Right lobe of liver (tissue), 6 donors: ENCODE measurements at regions not wholly inside any gene's neighbourhood (a gene's known extent, or its start where the extent isn't known, plus 50 kb on each side); places are given as distances from the start of the nearest gene placed in this dataset.
"Not testable (repeated sequence)": the region's sequence is repeated elsewhere in the genome, so short reads cannot be mapped to it uniquely, and the experiment has no call there.

Experiments used
- ATAC-seq, 4 donors: fragments of 200-7000 bp; cut with Tn5 transposase; one replicate each; pipeline ENCODE4 v1.9.1; 2020; ENCODE audit warnings: mild to moderate bottlenecking in 4 of 4, moderate library complexity in 4 of 4
- DNase-seq, 3 donors: peaks; one replicate each; pipeline ENCODE4 v3.0.0-alpha.2; 2020
- H3K27ac ChIP-seq, 3 donors: fragments of 200-600 bp; one replicate each; pipeline ENCODE4 v1.8.0; 2022
- H3K27me3 ChIP-seq, 2 donors: fragments of 200-600 bp; one replicate each; pipeline ENCODE4 v1.8.0; 2022
- H3K36me3 ChIP-seq, 4 donors: fragments of 200-600 bp; sonication (generic) in 1 of 4; one replicate each; pipeline versions ENCODE4 v1.5.1 to v1.8.0; 2017 to 2022; ENCODE audit warnings: control low read depth in 1 of 4
- H3K4me1 ChIP-seq, 4 donors: fragments of 200-600 bp; sonication (generic) in 1 of 4; one replicate each; pipeline versions ENCODE4 v1.5.1 to v1.8.0; 2017 to 2022; ENCODE audit warnings: control low read depth in 1 of 4
- H3K4me3 ChIP-seq, 3 donors: fragments of 200-600 bp; one replicate each; pipeline ENCODE4 v1.8.0; 2022
- H3K9me3 ChIP-seq, 4 donors: fragments of 200-600 bp; sonication (generic) in 1 of 4; one replicate each; pipeline versions ENCODE4 v1.5.1 to v1.8.0; 2017 to 2022; ENCODE audit warnings: control low read depth in 1 of 4
- POLR2A ChIP-seq: fragments of 450-650 bp; IDR thresholded peaks from one replicate; pipeline ENCODE4 v1.6.1; 2017; ENCODE audit warnings: antibody characterized with exemption, mild to moderate bottlenecking
- WGBS: methylation state at CpG from one replicate; pipeline ENCODE4 v1.1.6; 2018; ENCODE audit warnings: low coverage, low lambda C conversion rate; ENCODE audit not compliant: insufficient coverage; ENCODE audit errors: missing lambda C conversion rate; 5-methylcytosine and 5-hydroxymethylcytosine counted together
- intact Hi-C, 2 donors: fragments of 100-400 bp; cut with DNase I; formaldehyde crosslinking; loops; one replicate each; pipeline versions ENCODE4 v1.11.2 to v1.14.1; 2022
- TF ChIP-seq, protein P1 (sequence below), 4 donors: fragments of 200-600 bp in 3 of 4; fragments of 450-650 bp in 1 of 4; IDR thresholded peaks; one replicate each; pipeline versions ENCODE4 v1.5.1 to v1.8.0; 2016 to 2022; ENCODE audit warnings: antibody characterized with exemption in 4 of 4, mild to moderate bottlenecking in 2 of 4
- donor health status: DM: no; HTN: yes; CAD: no.
- donor health status: DM: no; HTN: no; CAD: no.
- donor health status: DM: no; HTN: no; CAD: no.
- donor health status: DM: no; HTN: yes; CAD: no.
- donor health status: DM: no; HTN: yes; CAD: no.

DNA sequence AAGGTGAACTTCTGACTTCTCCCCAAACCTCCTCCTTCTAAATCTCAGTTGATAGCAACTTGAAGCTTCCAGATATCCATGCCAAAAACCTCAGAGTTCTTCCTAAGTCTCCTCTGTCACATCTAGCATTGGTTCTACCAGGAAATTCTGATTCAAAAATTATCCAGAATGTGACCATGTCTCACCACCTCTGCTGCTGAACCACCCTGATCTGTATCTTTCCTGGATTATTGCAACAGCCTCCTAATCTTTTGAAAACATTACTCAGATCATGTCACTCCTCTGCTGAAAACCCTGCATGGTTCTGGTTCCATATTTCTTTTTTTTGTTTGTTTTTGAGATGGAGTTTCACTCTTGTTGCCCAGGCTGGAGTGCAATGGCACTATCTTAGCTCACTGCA lies 78.7 kb upstream of the TNFSF11 start:
- H3K9me3 ChIP-seq: no peaks in the 10 kb centered on the region
- peak in 2 of 4 donors; percentile 19 to 73 for ATAC-seq
- no peaks in the 10 kb centered on the region for H3K4me1 ChIP-seq
- no peaks in the 10 kb centered on the region for H3K27me3 ChIP-seq
- no peak overlapping the region for H3K27ac ChIP-seq
- intact Hi-C loops: no loop called here
- no peak for DNase-seq
- no peaks in the 10 kb centered on the region for H3K36me3 ChIP-seq
- H3K4me3 ChIP-seq: no peak overlapping the region
- no peak for TF ChIP-seq POLR2A
- TF ChIP-seq, protein P1, sequence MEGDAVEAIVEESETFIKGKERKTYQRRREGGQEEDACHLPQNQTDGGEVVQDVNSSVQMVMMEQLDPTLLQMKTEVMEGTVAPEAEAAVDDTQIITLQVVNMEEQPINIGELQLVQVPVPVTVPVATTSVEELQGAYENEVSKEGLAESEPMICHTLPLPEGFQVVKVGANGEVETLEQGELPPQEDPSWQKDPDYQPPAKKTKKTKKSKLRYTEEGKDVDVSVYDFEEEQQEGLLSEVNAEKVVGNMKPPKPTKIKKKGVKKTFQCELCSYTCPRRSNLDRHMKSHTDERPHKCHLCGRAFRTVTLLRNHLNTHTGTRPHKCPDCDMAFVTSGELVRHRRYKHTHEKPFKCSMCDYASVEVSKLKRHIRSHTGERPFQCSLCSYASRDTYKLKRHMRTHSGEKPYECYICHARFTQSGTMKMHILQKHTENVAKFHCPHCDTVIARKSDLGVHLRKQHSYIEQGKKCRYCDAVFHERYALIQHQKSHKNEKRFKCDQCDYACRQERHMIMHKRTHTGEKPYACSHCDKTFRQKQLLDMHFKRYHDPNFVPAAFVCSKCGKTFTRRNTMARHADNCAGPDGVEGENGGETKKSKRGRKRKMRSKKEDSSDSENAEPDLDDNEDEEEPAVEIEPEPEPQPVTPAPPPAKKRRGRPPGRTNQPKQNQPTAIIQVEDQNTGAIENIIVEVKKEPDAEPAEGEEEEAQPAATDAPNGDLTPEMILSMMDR (IDR thresholded peaks at IDR 0.05): no peak

DNA sequence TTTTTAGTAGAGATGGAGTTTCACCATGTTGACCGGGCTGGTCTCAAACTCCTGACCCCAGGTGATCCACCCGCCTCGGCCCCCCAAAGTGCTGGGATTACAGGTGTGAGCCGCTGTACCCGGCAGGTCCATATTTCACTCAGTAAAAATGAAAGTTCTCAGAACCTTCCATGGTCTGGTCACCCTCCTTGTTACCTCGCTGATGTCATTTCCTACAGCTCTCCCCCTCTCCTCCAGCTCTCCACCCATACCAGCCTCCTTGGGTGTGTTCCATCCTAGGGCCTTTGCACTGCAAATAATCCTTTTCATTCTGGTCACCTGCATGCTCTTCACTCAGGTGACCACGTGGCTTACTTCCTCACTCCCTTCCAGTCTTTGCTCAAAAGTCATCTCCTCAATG lies 78.2 kb upstream of the TNFSF11 start:
- ATAC-seq: no peak
- Histone ChIP-seq H3K27me3 (no peaks in the 10 kb centered on the region), H3K4me3 (no peak overlapping the region), H3K27ac (no peak overlapping the region), H3K4me1 (no peaks in the 10 kb centered on the region), H3K9me3 (no peaks in the 10 kb centered on the region), H3K36me3 (no peaks in the 10 kb centered on the region)
- intact Hi-C loops: no loop called here
- TF ChIP-seq, protein P1 (IDR thresholded peaks at IDR 0.05): no peak
- no peak for TF ChIP-seq POLR2A
- WGBS: 81% methylated on average over 3 of the region's 7 CpGs
- DNase-seq: no peak

DNA sequence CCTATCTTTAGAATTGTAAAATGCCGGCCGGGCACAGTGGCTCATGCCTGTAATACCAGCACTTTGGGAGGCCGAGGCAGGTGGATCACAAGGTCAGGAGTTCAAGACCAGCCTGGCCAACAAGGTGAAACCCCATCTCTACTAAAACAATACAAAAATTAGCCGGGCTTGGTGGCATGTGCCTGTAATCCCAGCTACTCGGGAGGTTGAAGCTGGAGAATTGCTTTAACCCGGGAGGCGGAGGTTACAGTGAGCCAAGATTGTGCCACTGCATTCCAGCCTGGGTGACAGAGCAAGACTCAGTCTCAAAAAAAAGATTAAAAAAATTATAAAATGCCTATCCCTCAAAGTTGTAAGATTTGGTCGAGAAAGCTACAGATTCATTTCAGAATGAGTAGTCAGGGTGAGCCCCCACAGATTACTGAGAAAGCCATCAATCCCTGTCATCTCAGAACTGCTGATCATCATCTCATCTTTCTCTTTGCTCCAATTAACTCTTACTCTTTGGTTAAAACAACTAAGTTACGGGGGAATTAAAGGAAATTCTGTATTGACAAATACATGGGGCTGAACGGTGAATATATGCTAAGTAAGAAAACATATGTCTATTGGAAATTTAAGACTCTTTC lies 76.9 kb upstream of the TNFSF11 start:
- H3K27ac ChIP-seq, intact Hi-C loops, H3K4me1 ChIP-seq, H3K4me3 ChIP-seq, H3K9me3 ChIP-seq, H3K27me3 ChIP-seq, H3K36me3 ChIP-seq, DNase-seq, ATAC-seq: not testable (repeated sequence)
- WGBS: 84% methylated on average over 10 of the region's 10 CpGs

DNA sequence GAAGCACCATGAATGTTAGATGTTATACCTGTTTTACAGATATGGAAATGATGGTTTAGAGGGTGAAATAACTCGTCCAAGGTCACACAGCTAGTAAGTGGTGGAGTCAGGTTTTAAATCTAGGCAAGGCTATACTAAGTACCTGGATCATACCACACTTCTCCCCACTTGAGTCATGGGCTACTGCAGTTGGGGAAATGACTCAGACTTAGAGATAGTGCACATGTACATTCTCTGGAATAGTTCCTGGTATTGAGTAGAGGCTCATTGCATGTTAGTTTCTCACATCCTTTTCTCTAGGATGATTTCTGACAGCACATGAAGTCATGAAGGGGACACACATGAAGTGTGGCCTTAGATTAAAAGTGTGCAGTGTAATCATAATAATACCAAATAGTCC lies 76.2 kb upstream of the TNFSF11 start:
- Histone ChIP-seq H3K4me3 (no peak overlapping the region), H3K9me3 (no peaks in the 10 kb centered on the region), H3K36me3 (no peaks in the 10 kb centered on the region), H3K27ac (no peak overlapping the region), H3K27me3 (no peaks in the 10 kb centered on the region), H3K4me1 (no peaks in the 10 kb centered on the region)
- DNase-seq: no peak
- peak in 1 of 4 donors; percentile 74 for ATAC-seq
- 46% methylated on average over 1 of the region's 1 CpG for WGBS
- intact Hi-C loops: no loop called here
- TF ChIP-seq POLR2A: no peak
- TF ChIP-seq, protein P1 (IDR thresholded peaks at IDR 0.05): no peak

DNA sequence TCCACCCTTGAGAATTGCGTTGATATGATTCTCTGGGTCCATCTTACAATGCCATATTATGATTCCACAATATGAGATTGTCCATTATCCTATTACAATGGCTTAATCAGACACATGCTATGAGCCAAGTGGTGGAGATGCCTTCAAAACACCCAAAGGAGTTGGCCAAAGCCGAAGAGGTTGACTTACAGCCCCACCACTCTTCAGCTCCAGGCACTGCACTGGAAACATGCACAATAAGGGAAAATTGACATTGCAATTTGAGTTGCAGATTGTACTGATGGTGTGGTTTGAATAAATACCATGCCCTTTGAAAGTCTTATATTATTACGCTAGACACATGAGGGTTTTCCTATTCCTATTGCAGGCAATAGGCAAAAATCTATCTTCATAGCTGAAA lies 75.4 kb upstream of the TNFSF11 start:
- no peak for TF ChIP-seq POLR2A
- TF ChIP-seq, protein P1 (IDR thresholded peaks at IDR 0.05): no peak
- no peaks in the 10 kb centered on the region for H3K27me3 ChIP-seq
- WGBS: 63% methylated on average over 2 of the region's 3 CpGs
- intact Hi-C loops: no loop called here
- H3K4me1 ChIP-seq: no peaks in the 10 kb centered on the region
- no peak overlapping the region for H3K4me3 ChIP-seq
- H3K9me3 ChIP-seq: no peaks in the 10 kb centered on the region
- H3K36me3 ChIP-seq: no peaks in the 10 kb centered on the region
- ATAC-seq (no peak), DNase-seq (no peak)
- no peak overlapping the region for H3K27ac ChIP-seq
